Kidney (tissue), 13 donors: ENCODE measurements at regions not wholly inside any gene's neighbourhood (a gene's known extent, or its start where the extent isn't known, plus 50 kb on each side); places are given as distances from the start of the nearest gene placed in this dataset.
"Not testable (repeated sequence)": the region's sequence is repeated elsewhere in the genome, so short reads cannot be mapped to it uniquely, and the experiment has no call there.

Experiments
- DNase-seq, 5 donors: peaks; one replicate each; pipeline ENCODE4 v3.0.0-alpha.2; 2013 to 2020
- FAIRE-seq: peaks from 2 replicates; lab custom pipeline; 2012; peaks lifted over from hg19 to GRCh38; lab: Jason Lieb, UNC
- H3K27ac ChIP-seq, 2 donors: one replicate each; pipeline ENCODE4 v1.7.0; 2013; ENCODE audit warnings: low read depth in 2 of 2, low read length in 2 of 2, inconsistent platforms in 1 of 2
- H3K27me3 ChIP-seq: one replicate; pipeline ENCODE4 v1.7.1; 2013; ENCODE audit warnings: low read length, inconsistent platforms; ENCODE audit not compliant: control insufficient read depth, insufficient read depth
- H3K36me3 ChIP-seq, 3 donors: one replicate each; pipeline versions ENCODE4 v1.7.0 to v1.7.1; 2013; ENCODE audit warnings: low read length in 3 of 3, control low read depth in 1 of 3, inconsistent platforms in 1 of 3; ENCODE audit not compliant: insufficient read depth in 3 of 3, control insufficient read depth in 2 of 3
- H3K4me1 ChIP-seq, 3 donors: one replicate each; pipeline versions ENCODE4 v1.7.0 to v1.7.1; 2013; ENCODE audit warnings: low read length in 3 of 3, inconsistent platforms in 1 of 3, low read depth in 1 of 3; ENCODE audit not compliant: control insufficient read depth in 2 of 3, insufficient read depth in 2 of 3
- H3K4me3 ChIP-seq, 3 donors: one replicate each; pipeline versions ENCODE4 v1.7.0 to v1.8.1; 2013; ENCODE audit warnings: low read length in 3 of 3, control low read depth in 1 of 3, inconsistent platforms in 1 of 3
- H3K9ac ChIP-seq, 3 donors: one replicate each; pipeline versions ENCODE4 v1.7.0 to v1.7.1; 2013; ENCODE audit warnings: low read length in 3 of 3, control low read depth in 1 of 3, inconsistent platforms in 1 of 3
- H3K9me3 ChIP-seq, 3 donors: one replicate each; pipeline versions ENCODE4 v1.7.0 to v1.7.1; 2013; ENCODE audit warnings: low read length in 3 of 3, control low read depth in 1 of 3, inconsistent platforms in 1 of 3; ENCODE audit not compliant: control insufficient read depth in 2 of 3, insufficient read depth in 1 of 3
- intact Hi-C: fragments of 100-400 bp; cut with DNase I; formaldehyde crosslinking; loops from one replicate; pipeline ENCODE4 v1.11.1; 2022
- TF ChIP-seq, protein P1 (sequence below): IDR thresholded peaks from 3 replicates; pipeline ENCODE4 v1.5.1; 2012; ENCODE audit warnings: mild to moderate bottlenecking, moderate library complexity, borderline replicate concordance; ENCODE audit not compliant: insufficient read depth; ENCODE audit errors: extremely low read depth
- donor health status: control.
- donor health status: control.
- donor health status: control.
- donor health status: control.
- donor health status: control.
- donor health status: DM: yes; HTN: yes; CAD: no.
- donor health status: Normal renal cell carcinoma (clear cell type).

DNA sequence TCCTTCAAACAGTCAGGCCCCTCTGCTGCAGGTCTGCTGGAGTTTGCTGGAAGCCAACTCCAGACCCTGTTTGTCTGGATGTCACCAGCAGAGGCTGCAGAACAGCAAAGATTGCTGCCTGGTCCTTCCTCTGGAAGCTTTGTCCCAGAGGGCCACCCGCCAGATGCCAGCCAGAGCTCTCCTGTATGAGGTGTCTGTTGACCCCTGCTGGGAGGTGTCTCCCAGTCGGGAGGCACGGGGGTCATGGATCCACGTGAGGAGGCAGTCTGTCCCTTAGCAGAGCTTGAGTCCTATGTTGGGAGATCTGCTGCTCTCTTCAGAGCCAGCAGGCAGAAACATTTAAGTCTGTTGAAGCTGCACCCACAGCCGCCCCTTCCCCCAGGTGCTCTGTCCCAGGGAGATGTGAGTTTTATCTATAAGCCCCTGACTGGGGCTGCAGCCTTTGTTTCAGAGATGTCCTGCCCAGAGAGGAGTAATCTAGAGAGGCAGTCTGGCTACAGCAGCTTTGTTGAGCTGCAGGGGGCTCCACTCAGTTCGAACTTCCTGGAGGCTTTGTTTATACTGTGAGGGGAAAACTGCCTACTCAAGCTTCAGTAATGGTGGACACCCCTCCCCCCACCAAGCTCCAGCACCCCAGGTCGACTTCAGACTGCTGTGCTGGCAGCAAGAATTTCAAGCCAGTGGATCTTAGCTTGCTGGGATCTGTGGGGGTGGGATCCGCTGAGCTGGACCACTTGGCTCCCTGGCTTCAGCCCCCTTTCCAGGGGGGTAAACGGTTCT lies 72.1 kb downstream of the OGFRL1 start:
- Histone ChIP-seq H3K9me3 (peaks cover 0 to 29% (median 3%) of the 10 kb centered on the region in 3 donors), H3K36me3 (peaks cover 0 to 15% (median 3%) of the 10 kb centered on the region in 3 donors)
- H3K27ac ChIP-seq, H3K9ac ChIP-seq, H3K27me3 ChIP-seq, FAIRE-seq, H3K4me1 ChIP-seq, H3K4me3 ChIP-seq, intact Hi-C loops, DNase-seq: not testable (repeated sequence)

- H3K9me3 ChIP-seq = peaks cover 0 to 17% (median 3%) of the 10 kb centered on the region in 3 donors
- TF ChIP-seq, protein P1, sequence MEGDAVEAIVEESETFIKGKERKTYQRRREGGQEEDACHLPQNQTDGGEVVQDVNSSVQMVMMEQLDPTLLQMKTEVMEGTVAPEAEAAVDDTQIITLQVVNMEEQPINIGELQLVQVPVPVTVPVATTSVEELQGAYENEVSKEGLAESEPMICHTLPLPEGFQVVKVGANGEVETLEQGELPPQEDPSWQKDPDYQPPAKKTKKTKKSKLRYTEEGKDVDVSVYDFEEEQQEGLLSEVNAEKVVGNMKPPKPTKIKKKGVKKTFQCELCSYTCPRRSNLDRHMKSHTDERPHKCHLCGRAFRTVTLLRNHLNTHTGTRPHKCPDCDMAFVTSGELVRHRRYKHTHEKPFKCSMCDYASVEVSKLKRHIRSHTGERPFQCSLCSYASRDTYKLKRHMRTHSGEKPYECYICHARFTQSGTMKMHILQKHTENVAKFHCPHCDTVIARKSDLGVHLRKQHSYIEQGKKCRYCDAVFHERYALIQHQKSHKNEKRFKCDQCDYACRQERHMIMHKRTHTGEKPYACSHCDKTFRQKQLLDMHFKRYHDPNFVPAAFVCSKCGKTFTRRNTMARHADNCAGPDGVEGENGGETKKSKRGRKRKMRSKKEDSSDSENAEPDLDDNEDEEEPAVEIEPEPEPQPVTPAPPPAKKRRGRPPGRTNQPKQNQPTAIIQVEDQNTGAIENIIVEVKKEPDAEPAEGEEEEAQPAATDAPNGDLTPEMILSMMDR = no peak
- H3K36me3 ChIP-seq = peaks cover 3 to 15% (median 5%) of the 10 kb centered on the region in 3 donors
- DNase-seq = no peak
- peaks cover 0 to 2% (median 0%) of the 10 kb centered on the region in 3 donors for H3K4me1 ChIP-seq
- no peak overlapping the region for H3K27ac ChIP-seq
- no peak overlapping the region for H3K9ac ChIP-seq
- intact Hi-C loops = no loop called here
- no peak overlapping the region for H3K4me3 ChIP-seq
- no peak for FAIRE-seq
- no peaks in the 10 kb centered on the region for H3K27me3 ChIP-seq
Measured at GRCh38 chr6:71364889-71365542, 76.4 kb downstream of the OGFRL1 start.

DNA sequence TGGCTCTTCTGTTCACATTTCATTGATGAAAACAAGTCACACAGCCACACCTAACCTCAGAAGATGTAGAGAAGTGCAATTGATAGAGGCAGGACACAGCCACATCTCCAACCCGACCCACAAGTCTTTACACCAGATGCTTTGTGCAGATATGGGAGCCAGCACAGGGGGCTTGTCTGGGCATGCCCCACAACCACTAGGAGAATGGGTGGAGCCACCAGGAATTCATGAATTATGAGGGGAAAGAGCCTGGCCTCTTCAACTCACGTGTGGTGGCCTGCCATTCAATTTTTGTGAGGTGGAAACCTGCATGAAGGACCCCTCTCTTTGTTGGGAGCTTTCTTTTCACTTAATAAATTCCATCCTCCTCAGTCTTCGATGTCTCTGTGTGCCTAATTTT lies 79.1 kb downstream of the OGFRL1 start:
- Histone ChIP-seq H3K4me1 (peaks cover 0 to 2% (median 0%) of the 10 kb centered on the region in 3 donors), H3K27me3 (no peaks in the 10 kb centered on the region), H3K4me3 (no peak overlapping the region), H3K9me3 (peaks cover 0 to 2% (median 0%) of the 10 kb centered on the region in 3 donors), H3K27ac (no peak overlapping the region), H3K36me3 (peaks cover 7 to 26% (median 10%) of the 10 kb centered on the region in 3 donors), H3K9ac (no peak overlapping the region)
- FAIRE-seq (no peak), DNase-seq (no peak)
- intact Hi-C loops = no loop called here
- TF ChIP-seq, protein P1 = no peak

- TF ChIP-seq, protein P1 = no peak
- intact Hi-C loops = no loop called here
Measured at GRCh38 chr6:71368284-71368683, 79.7 kb downstream of the OGFRL1 start.

More at GRCh38 chr6:71368284-71368683, 79.7 kb downstream of the OGFRL1 start:
- H3K9ac ChIP-seq = no peak overlapping the region
- H3K4me3 ChIP-seq = no peak overlapping the region
- H3K27ac ChIP-seq = no peak overlapping the region
- H3K36me3 ChIP-seq = peaks cover 5 to 24% (median 10%) of the 10 kb centered on the region in 3 donors
- FAIRE-seq (no peak), DNase-seq (no peak)
- no peaks in the 10 kb centered on the region for H3K27me3 ChIP-seq
- peaks cover 0 to 2% (median 0%) of the 10 kb centered on the region in 3 donors for H3K9me3 ChIP-seq
- peaks cover 0 to 2% (median 0%) of the 10 kb centered on the region in 3 donors for H3K4me1 ChIP-seq
